Activated CD4-positive, alpha-beta T cell treated with anti-CD3 and anti-CD28 coated beads, Interleukin-2, amount 10 ng/mL, durations not matched to agents 7 days and 5 days (primary cell): ENCODE measurements at regions not wholly inside any gene's neighbourhood (a gene's known extent, or its start where the extent isn't known, plus 50 kb on each side); places are given as distances from the start of the nearest gene placed in this dataset.

Experiments
- CTCF ChIA-PET: fragments of 350-600 bp; sonication (Branson Sonifier 250); formaldehyde crosslinking; loops from one replicate; lab custom pipeline; 2021; ENCODE audit warnings: antibody characterized with exemption; lab: Charles Lee
- POLR2A ChIA-PET: fragments of 350-600 bp; sonication (Branson Sonifier 250); formaldehyde crosslinking; loops from one replicate; lab custom pipeline; 2021; ENCODE audit warnings: antibody characterized with exemption; lab: Charles Lee
- DNase-seq: peaks from one replicate; pipeline ENCODE4 v3.0.0-alpha.2; 2020
- H3K27ac Mint-ChIP-seq: one replicate; pipeline ENCODE4 v1.8.0; 2021; ENCODE audit warnings: mild to moderate bottlenecking, moderate library complexity, mixed read lengths
- H3K27me3 Mint-ChIP-seq: one replicate; pipeline ENCODE4 v1.8.0; 2021; ENCODE audit warnings: mixed read lengths
- H3K36me3 Mint-ChIP-seq: one replicate; pipeline ENCODE4 v1.8.0; 2021; ENCODE audit warnings: low read depth, mixed read lengths
- H3K4me1 Mint-ChIP-seq: one replicate; pipeline ENCODE4 v1.8.0; 2021; ENCODE audit warnings: mixed read lengths
- H3K4me3 Mint-ChIP-seq: one replicate; pipeline ENCODE4 v1.8.0; 2021; ENCODE audit warnings: mild to moderate bottlenecking, moderate library complexity, mixed read lengths
- H3K9me3 Mint-ChIP-seq: one replicate; pipeline ENCODE4 v1.8.0; 2021; ENCODE audit warnings: mixed read lengths

DNA sequence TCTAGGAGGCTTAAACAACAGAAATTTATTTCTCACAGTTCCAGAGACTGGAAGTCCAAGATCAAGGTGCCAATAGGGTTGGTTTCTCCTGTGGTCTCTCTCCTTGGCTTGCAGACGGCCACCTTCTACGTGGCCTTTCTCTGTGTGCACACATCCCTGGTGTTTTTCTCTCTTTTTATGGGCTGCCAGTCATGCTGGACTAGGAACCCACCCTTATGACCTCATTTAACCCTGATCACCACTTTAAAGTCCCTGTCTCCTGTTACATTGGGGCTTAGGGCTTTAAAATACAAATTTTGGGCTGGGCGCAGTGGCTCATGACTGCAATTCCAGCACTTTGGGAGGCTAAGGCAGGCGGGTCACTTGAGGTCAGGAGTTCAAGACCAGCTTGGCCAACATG lies 157.1 kb downstream of the TLE1 start:
- H3K4me1 Mint-ChIP-seq: no peaks in the 10 kb centered on the region
- no peaks in the 10 kb centered on the region for H3K27me3 Mint-ChIP-seq
- ChIA-PET CTCF (no interaction called here), POLR2A (no interaction called here)
- no peak overlapping the region for H3K27ac Mint-ChIP-seq
- H3K36me3 Mint-ChIP-seq: no peaks in the 10 kb centered on the region
- peaks cover 2% of the 10 kb centered on the region for H3K9me3 Mint-ChIP-seq
- H3K4me3 Mint-ChIP-seq: no peak overlapping the region
- DNase-seq: no peak

DNA sequence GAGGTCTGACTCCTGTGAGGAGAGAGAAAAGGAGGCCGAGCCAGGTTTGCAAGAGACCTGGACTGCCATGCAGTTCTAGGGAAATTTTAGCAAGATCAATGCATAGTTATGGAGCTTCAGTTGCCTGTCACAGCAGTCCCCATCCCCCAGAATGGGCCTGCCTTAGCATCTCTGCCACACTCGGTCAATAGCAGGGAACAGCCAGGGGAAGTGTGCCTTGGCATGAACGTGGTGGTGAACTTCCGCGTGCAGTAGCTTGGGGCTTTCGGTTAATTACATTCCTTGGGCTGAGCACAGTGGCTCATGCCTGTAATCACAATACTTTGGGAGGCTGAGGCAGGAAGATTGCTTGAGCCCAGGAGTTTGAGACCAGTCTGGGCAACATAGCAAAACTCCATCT lies 157.8 kb downstream of the TLE1 start:
- Mint-ChIP-seq H3K36me3 (no peaks in the 10 kb centered on the region), H3K27me3 (no peaks in the 10 kb centered on the region), H3K4me3 (no peak overlapping the region), H3K4me1 (no peaks in the 10 kb centered on the region), H3K9me3 (peaks cover 2% of the 10 kb centered on the region), H3K27ac (no peak overlapping the region)
- ChIA-PET POLR2A (no interaction called here), CTCF (interaction anchor here (1.1 kb wide), 1 partner anchor 9 kb away, joined by 3 read pairs; no protein-coding TSS in a partner anchor)
- no peak for DNase-seq

DNA sequence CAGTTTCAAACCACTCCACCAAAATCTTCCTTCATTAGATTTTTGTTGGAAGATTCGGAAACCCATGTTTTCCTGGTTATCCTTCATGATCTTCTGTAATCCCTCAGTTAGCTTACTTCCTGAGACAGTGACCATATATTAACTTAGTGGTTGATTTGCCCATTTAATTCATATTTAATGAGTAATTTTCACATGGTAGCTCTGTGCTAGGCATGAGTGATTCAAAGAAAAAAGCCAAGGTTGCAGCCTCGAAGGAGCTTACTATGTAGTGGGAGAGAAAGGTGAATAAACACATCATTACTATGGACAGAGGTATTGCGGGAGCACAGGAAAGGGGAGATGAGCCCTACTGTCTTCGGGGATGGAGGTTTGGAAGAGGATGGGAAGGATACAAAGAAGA lies 158.5 kb downstream of the TLE1 start:
- H3K27ac Mint-ChIP-seq: no peak overlapping the region
- no peaks in the 10 kb centered on the region for H3K36me3 Mint-ChIP-seq
- POLR2A ChIA-PET: no interaction called here
- CTCF ChIA-PET: interaction anchor here (1.1 kb wide), 1 partner anchor 8 kb away, joined by 3 read pairs; no protein-coding TSS in a partner anchor
- no peaks in the 10 kb centered on the region for H3K4me1 Mint-ChIP-seq
- no peak overlapping the region for H3K4me3 Mint-ChIP-seq
- H3K27me3 Mint-ChIP-seq: no peaks in the 10 kb centered on the region
- no peak for DNase-seq
- H3K9me3 Mint-ChIP-seq: peaks cover 2% of the 10 kb centered on the region

DNA sequence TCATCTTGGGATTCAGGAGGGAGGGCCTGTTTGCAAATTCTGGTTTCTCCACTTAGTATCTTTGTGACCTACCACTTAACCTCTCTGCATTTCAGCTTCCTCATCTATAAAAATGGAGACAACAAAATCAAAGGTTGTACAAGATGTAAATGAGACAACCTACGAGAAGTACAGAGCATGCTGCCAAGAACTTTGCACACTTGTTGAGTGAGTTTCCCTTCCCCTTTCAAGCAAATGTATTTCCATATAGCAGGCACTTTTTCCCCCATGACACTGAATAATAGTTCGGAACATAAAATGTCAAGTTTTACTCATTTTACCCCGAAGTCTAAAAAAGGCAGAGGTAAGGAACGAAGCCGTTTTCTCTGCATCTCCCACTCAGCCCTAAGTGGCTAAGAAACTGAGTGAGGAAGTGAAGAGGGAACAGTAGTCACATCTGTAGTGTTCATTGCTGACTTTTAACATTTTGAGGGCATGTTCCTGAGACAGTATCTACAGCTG lies 159.0 kb downstream of the TLE1 start:
- no peak for DNase-seq
- ChIA-PET POLR2A (no interaction called here), CTCF (interaction anchor here (1.1 kb wide), 1 partner anchor 8 kb away, joined by 3 read pairs; no protein-coding TSS in a partner anchor)
- Mint-ChIP-seq H3K36me3 (no peaks in the 10 kb centered on the region), H3K4me1 (no peaks in the 10 kb centered on the region), H3K4me3 (no peak overlapping the region), H3K9me3 (peaks cover 2% of the 10 kb centered on the region), H3K27me3 (no peaks in the 10 kb centered on the region), H3K27ac (no peak overlapping the region)

DNA sequence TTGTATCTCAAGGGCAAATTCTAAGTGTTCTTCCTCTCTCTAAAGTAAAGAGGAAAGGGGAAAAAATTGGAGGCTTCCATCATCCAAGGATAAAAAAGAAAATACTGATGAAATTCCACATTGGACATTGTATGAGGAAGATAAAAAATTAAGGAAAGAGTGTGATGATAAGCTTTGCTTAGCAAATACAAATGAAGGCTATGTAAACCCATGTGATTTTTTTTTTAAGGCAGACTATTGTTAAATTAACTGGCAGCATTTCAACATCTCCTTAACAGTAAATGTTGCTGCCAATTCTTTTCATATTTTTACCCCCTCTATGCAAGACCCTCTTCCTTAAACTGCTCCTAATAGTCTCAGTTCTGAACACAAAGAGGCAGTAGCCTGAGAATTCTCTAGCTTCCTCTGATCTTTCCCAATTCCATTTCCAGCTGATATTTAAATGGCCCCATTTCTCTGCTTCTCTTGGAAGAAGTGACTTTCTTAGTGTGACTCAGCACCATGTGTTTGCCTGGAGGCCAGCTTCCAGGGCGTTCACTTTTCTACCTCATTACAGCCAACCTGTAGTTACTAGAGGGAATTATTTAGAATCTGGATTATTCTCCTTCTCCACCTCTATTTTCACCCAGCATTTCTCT lies 159.7 kb downstream of the TLE1 start:
- Mint-ChIP-seq H3K27ac (no peak overlapping the region), H3K4me3 (no peak overlapping the region), H3K4me1 (no peaks in the 10 kb centered on the region), H3K9me3 (peaks cover 2% of the 10 kb centered on the region), H3K27me3 (no peaks in the 10 kb centered on the region), H3K36me3 (no peaks in the 10 kb centered on the region)
- no peak for DNase-seq
- POLR2A ChIA-PET: no interaction called here
- CTCF ChIA-PET: no interaction called here

DNA sequence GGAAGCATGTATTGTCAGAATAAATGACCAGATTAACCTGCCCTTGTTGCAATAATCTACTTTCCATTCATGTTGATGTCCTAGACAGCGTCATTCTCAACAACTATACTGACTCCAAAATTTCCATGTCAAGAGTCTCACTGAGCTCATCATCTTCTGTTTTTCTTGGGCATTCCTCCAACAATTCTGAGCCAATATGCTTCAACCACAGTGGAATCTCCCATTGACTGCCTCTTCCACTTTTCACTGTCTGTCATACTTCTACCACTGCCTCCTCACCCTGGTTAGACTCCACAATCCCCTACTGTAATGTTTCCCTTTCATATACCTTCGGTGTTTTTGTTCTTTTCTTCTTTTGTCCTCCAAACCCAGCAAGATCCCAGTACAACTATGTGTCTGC lies 162.8 kb downstream of the TLE1 start:
- Mint-ChIP-seq H3K9me3 (peaks cover 2% of the 10 kb centered on the region), H3K4me3 (no peak overlapping the region), H3K27me3 (no peaks in the 10 kb centered on the region), H3K27ac (no peak overlapping the region), H3K36me3 (no peaks in the 10 kb centered on the region), H3K4me1 (no peaks in the 10 kb centered on the region)
- no peak for DNase-seq
- CTCF ChIA-PET: no interaction called here
- POLR2A ChIA-PET: no interaction called here

DNA sequence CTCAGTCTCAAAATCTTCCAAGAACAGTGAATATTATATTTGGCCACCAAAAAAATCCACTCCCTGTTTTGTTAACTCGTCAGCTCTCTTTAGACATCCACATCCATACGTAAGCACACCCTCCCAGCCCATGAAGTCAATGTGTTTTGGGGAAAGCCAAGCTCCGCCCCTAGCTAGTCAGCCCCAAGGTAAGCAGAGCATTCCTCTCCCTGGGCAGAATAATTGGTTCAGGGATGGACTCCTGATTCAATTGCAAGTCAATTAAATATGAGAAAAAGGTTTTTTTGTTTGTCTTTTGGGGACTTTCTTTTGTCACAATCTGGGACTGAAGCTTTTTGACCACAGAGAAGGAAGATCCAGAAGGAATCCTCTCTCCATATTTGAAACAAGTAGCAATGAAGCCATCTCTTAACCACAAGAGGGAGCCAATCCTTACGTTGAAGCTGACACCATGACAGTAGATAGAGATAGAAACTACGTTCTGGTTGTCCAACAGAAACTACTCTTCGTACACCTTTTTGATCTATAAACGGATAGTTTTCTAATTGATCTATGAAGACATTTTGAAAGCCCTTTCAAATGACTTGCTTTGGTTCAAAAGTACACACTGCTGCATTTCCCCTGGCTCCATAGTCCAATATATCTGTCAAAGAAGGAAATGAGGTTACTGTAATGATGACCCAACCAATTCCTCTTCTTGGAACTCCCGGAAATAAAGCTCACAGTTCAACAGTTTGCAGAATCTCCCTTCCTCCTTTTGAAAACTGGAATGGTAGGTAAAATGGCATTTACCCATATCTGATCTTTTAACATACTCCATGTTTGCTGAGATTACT lies 166.4 kb downstream of the TLE1 start:
- ChIA-PET CTCF (interaction anchor here (1.2 kb wide), 1 partner anchor 8 kb away, joined by 3 read pairs; no protein-coding TSS in a partner anchor), POLR2A (no interaction called here)
- Mint-ChIP-seq H3K27me3 (no peaks in the 10 kb centered on the region), H3K9me3 (no peaks in the 10 kb centered on the region), H3K4me1 (no peaks in the 10 kb centered on the region), H3K36me3 (no peaks in the 10 kb centered on the region), H3K4me3 (no peak overlapping the region), H3K27ac (no peak overlapping the region)
- no peak for DNase-seq

DNA sequence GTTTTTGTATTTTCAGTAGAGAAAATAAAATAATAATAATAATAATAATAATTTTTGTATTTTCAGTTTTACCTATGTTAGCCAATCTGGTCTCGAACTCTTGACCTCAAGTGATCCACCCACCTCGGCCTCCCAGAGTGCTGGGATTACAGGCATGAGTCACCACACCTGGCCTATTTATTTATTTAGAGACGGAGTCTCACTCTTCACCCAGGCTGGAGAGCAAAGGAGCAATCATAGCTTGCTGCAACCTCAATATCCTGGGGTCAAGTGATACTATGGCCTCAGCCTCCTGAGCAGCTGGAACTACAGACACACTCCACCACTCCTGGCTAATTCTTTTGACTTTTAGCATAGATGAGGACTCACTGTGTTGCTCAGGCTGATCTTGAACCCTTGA lies 167.5 kb downstream of the TLE1 start:
- Mint-ChIP-seq H3K9me3 (no peaks in the 10 kb centered on the region), H3K4me1 (no peaks in the 10 kb centered on the region), H3K27me3 (no peaks in the 10 kb centered on the region), H3K36me3 (no peaks in the 10 kb centered on the region), H3K27ac (no peak overlapping the region), H3K4me3 (no peak overlapping the region)
- ChIA-PET POLR2A (no interaction called here), CTCF (interaction anchor here (1.2 kb wide), 1 partner anchor 9 kb away, joined by 3 read pairs; no protein-coding TSS in a partner anchor)
- DNase-seq: no peak

DNA sequence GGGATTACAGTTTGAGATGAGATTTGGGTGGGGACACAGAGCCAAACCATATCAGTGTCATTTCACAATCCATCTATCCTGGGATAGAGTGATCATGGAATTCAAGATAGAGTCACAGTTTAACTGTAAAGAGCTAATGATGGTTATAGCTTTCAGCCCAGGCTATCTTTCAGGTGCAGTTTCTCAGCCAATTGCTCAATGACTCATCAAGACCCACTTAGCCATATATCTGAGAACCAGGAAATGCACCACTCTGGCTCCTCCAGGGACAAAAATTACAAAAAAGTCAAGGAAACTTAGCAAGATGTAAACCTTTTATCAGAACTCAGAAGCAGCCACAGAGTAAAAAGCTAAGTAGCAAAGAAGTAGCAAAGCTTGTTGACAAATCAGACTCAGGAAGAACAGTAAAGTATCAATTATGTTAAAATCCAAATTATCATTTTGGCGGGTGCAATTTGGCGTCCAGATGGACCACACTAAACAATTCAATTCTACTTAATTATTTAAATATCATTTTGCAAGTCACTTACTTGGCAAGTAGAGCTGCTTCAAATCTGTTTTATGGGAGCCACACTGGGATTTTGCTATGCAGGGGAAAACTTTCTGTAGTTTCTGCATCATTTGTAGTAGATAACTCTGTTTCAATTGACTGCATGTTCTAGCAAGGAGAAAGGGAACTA lies 169.4 kb downstream of the TLE1 start:
- Mint-ChIP-seq H3K27me3 (no peaks in the 10 kb centered on the region), H3K4me1 (no peaks in the 10 kb centered on the region), H3K4me3 (no peak overlapping the region), H3K27ac (no peak overlapping the region), H3K9me3 (no peaks in the 10 kb centered on the region), H3K36me3 (no peaks in the 10 kb centered on the region)
- no peak for DNase-seq
- ChIA-PET POLR2A (no interaction called here), CTCF (no interaction called here)

DNA sequence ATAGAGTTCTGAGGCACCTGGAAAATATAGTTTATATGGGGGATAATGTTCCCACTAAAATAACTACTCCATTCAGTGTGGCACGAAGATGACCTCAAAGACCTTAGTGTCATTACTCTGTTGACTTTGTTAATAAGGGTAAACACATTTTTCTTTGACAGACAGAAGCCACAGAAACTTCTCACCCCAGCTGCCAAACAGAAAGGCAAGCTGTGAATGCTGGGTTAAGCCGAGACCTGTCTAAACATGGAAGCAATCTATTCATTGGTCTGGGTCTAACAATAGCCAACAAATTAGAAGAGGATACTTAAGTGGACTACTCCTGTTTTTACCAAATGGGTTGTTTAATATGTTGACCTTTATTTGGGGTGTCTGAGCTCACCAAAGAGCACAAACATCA lies 171.4 kb downstream of the TLE1 start:
- Mint-ChIP-seq H3K27me3 (no peaks in the 10 kb centered on the region), H3K36me3 (no peaks in the 10 kb centered on the region), H3K9me3 (no peaks in the 10 kb centered on the region), H3K27ac (no peak overlapping the region), H3K4me3 (no peak overlapping the region), H3K4me1 (no peaks in the 10 kb centered on the region)
- ChIA-PET CTCF (no interaction called here), POLR2A (no interaction called here)
- DNase-seq: no peak

DNA sequence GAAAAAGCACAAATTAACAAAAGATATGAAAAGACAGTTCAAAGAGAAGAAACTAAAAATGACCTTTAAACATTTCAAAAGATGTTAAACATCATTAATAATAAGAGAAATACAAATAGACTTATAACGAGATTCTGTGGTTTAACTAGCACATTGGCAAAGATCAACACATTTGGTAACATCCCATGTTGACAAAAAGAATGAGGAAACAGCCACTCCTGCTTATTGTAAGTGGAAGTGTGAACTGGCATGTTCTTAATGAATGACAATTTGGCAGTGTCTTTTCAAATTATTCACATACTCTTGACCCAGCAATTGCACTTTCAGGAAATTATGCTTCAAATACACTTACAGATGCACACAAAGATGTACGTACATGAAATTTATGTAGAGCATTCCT lies 176.3 kb downstream of the TLE1 start:
- H3K4me3 Mint-ChIP-seq: no peak overlapping the region
- DNase-seq: no peak
- no peak overlapping the region for H3K27ac Mint-ChIP-seq
- no peaks in the 10 kb centered on the region for H3K27me3 Mint-ChIP-seq
- H3K9me3 Mint-ChIP-seq: peaks cover 4% of the 10 kb centered on the region
- H3K36me3 Mint-ChIP-seq: no peaks in the 10 kb centered on the region
- H3K4me1 Mint-ChIP-seq: no peaks in the 10 kb centered on the region
- CTCF ChIA-PET: no interaction called here
- POLR2A ChIA-PET: no interaction called here

DNA sequence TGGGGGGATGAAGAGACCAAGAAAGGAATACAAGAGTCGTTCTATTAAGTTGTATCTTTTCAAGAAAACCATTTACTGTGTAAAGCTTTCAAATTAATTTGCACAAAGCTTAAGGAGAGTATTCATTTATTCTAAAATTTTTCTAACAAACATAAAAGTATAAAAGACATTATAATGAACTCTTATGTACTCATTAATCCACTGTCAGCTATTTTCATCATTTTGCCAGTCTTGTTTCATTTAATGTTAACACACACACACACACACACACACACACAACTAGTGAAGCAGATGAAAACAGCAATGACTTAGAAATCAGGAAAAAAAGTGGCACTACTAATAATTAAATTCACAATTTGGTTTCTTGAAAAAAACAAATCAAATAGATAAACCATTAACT lies 176.7 kb downstream of the TLE1 start:
- H3K27me3 Mint-ChIP-seq: no peaks in the 10 kb centered on the region
- H3K36me3 Mint-ChIP-seq: no peaks in the 10 kb centered on the region
- H3K27ac Mint-ChIP-seq: no peak overlapping the region
- CTCF ChIA-PET: no interaction called here
- H3K9me3 Mint-ChIP-seq: peaks cover 4% of the 10 kb centered on the region
- no peaks in the 10 kb centered on the region for H3K4me1 Mint-ChIP-seq
- no peak for DNase-seq
- POLR2A ChIA-PET: no interaction called here
- H3K4me3 Mint-ChIP-seq: no peak overlapping the region

DNA sequence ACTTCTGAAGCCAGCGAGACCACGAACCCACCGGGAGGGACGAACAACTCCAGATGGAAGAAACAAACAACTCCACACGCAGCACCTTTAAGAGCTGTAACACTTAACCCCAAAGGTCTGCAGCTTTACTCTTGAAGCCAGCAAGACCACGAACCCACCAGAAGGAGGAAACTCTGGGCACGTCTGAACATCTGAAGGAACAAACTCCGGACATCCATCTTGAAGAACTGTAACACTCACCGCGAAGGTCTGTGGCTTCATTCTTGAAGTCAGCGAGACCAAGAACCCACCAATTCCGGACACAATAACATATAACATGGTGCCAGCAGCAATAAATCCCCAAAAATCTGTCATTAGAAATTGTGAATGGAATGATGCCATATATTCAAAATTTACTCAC lies 180.9 kb downstream of the TLE1 start:
- Mint-ChIP-seq H3K36me3 (no peaks in the 10 kb centered on the region), H3K27me3 (no peaks in the 10 kb centered on the region), H3K4me3 (no peak overlapping the region), H3K4me1 (no peaks in the 10 kb centered on the region), H3K9me3 (peaks cover 4% of the 10 kb centered on the region), H3K27ac (no peak overlapping the region)
- ChIA-PET CTCF (no interaction called here), POLR2A (no interaction called here)
- no peak for DNase-seq
